ENCODE measurements at regions not wholly inside any gene's neighbourhood (a gene's known extent, or its start where the extent isn't known, plus 50 kb on each side); places are given as distances from the start of the nearest gene placed in this dataset.

DNA sequence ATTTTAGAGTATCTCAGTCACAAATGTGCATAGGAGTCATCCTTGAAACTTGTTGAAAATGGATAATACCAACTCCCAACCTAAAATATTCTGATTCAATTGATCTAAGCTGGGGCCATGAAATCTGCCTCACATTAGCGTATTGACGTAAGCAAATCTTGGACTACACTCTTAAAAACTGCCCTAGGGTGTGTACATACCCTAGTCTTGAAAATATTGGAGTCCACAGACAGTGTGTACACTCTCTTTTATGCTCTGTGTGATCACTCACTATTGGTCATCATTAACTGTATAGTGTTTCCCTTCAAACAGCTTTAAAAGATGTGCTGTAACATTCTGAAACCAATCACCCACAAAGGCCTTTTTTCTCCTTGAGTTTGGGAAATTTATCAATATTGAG lies 102.9 kb upstream of the FERD3L start:
- TF ChIP-seq, protein P1, sequence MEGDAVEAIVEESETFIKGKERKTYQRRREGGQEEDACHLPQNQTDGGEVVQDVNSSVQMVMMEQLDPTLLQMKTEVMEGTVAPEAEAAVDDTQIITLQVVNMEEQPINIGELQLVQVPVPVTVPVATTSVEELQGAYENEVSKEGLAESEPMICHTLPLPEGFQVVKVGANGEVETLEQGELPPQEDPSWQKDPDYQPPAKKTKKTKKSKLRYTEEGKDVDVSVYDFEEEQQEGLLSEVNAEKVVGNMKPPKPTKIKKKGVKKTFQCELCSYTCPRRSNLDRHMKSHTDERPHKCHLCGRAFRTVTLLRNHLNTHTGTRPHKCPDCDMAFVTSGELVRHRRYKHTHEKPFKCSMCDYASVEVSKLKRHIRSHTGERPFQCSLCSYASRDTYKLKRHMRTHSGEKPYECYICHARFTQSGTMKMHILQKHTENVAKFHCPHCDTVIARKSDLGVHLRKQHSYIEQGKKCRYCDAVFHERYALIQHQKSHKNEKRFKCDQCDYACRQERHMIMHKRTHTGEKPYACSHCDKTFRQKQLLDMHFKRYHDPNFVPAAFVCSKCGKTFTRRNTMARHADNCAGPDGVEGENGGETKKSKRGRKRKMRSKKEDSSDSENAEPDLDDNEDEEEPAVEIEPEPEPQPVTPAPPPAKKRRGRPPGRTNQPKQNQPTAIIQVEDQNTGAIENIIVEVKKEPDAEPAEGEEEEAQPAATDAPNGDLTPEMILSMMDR (IDR thresholded peaks at IDR 0.05): no peak
- TF ChIP-seq POLR2AphosphoS5 (IDR thresholded peaks at IDR 0.05) (no peak), POLR2A (IDR thresholded peaks at IDR 0.05) (no peak)

Data from breast epithelium (tissue), 3 donors.